Limb (tissue), 2 donors: ENCODE measurements at regions not wholly inside any gene's neighbourhood (a gene's known extent, or its start where the extent isn't known, plus 50 kb on each side); places are given as distances from the start of the nearest gene placed in this dataset.
A peak's percentile ranks its signal among the peaks of the same experiment; 100 is the strongest.
"Not testable (repeated sequence)": the region's sequence is repeated elsewhere in the genome, so short reads cannot be mapped to it uniquely, and the experiment has no call there.

Experiments
- DNase-seq, 2 donors: peaks; one replicate each; pipeline ENCODE4 v3.0.0-alpha.2; 2016; ENCODE audit errors: extremely low spot score in 2 of 2

DNA sequence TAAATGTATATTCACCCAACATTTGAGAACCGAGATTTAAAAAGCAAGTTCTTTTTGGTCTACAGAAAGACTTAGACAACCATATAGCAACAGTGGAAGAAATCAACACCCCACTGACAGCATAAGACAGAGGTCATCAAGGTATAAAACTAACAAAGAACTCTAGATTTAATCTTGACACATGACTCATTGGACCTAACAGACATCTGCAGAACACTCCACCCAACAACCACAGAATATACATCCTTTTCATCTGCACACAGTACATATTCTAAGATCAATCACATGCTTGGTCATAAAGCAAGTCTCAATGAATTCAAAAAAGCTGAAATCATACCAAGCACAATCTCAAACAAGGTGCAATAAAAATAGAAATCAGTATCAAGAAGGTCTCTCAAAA is 65.8 kb downstream of the SPIN4 start:
- DNase-seq: no peak

DNA sequence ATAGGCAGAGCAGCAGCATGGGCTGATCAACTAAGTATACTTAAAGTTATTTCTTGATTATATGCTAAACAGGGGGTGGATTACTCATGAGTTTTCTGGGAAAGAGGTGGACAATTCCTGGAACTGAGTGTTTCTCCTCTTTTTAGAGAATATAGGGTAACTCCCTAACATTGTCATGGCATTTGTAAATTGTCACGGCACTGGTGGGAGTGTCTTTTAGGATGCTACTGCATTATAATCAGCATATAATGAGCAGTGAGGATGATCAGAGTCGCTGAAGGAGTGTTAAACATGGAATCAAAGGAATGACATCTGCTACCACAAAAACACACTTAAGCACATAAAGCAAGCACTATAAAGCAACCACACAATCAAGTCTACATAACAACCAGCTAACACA is 66.5 kb downstream of the SPIN4 start:
- DNase-seq: no peak

DNA sequence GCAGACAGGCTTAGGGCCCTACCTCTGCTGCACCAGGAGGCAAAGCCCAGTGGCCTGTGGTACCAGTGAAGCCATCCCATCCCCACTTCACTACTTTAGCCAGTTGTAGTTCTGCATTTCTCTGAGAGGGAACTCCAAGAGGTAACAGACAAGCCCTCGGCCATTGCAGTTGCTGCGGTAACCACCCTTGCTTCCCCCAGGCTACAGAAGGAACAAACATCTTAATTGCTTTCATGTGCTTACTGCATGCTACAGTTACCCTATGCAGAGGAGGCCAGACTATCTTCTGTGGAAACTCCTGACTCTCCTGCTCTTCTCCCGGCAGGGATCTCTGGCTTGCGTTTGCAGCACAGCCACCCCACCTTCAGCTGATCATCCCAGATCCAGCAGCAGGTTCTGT is 67.8 kb downstream of the SPIN4 start:
- DNase-seq: no peak

DNA sequence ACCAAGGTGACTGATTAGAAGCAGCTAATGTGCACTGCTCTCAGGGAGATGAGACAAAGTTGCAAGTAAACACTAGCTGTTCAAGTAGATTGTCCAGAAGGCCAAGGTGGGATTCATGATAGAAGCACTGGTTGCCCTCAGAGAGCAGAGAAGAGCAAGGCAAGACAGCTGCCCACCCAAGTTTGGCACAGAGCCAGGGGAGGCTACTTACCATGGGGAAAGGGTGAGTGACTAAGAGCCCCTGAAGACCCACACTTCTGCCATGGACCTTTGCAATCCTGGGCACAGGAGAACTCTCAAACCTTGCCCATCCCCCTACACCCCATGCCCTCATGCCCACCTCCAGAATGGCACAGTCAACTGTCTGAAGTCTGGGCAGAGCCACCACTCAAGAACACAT is 68.3 kb downstream of the SPIN4 start:
- no peak for DNase-seq

DNA sequence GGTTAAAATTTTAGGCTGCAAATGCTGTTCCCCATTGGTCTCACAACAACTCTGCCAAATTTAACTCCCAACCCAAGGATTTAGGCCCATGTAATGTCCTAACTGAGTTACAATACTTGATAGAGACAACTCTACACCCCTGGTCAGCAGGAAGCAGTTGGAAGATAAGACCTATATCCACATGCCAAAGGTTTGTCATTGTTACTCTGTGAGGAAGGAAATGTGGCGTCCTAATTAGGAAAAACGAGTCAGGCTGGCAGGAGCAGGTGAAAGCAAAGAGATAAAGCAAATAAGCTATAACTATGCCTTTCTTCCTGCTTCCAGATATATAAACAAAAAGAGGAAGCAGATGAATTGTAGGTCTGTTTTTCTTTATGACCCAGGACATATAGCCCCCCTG is 69.1 kb downstream of the SPIN4 start:
- no peak for DNase-seq

DNA sequence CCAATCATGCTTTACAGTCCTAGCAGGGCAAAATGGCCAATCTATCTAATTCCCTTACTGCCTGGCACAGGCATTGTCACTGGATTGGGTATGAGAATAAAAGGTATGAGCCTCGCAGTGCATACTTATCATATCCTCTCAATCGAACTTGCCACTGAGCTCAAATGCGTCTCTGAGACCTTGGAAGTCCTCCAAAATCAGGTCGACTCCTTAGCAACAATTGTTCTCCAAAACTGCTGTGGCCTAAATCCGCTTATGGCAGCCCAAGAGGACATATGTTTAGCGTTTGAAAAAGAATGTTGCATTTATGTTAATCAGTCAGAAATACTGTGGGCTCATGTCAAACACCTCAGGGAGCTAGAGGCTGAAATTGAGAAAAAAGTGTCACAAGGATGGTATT is 69.7 kb downstream of the SPIN4 start:
- DNase-seq: no peak

DNA sequence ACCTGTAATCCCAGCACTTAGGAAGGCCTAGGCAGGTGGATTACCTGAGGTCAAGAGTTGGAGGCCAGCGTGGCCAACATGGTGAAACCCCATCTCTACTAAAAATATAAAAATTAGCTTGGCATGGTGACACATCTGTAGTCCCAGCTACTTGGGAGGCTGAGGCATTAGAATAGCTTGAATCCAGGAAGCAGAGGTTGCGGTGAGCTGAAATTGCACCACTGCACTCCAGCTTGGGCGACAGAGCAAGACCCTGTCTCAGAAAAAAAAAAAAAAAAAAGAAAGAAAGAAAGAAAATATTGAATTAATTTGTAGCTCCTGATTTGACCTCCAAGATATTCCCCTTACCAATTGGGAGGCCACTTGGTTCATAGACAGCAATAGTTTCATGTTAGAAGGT is 73.7 kb downstream of the SPIN4 start:
- not testable (repeated sequence) for DNase-seq

DNA sequence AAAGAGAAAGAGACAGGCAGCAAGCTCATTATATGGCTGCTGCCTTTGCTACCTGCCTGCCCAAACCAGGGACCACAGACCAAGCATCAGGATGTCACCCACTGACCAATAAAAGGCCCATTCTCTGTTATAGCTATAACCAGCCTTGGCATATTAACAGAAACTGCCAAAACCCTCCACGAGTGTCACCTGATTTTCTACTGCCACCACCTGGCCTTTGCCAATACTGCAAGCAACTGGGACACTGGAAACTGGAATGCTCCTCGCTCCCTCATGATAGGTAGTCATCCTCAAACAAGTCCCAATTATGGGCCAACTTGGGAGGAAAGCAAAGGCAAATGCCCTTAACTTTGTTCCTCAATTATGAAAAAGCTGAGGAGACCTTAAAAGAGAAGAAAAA is 76.0 kb downstream of the SPIN4 start:
- no peak for DNase-seq

DNA sequence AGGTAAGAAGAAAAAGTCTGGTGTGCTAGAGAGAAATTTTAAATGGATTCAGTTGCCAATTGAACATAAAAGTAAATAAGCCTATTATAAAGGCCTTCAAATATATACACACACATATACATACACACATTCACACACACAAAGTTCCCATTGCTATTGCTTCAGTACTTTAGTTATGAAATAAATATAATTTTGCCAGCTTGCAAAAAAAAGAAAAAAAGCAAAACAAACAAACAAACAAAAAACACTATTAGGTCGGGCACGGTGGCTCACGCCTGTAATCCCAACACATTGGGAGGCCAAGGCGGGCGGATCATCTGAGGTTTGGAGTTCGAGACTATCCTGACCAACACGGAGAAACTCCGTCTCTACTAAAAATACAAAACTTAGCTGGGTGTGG is 80.3 kb downstream of the SPIN4 start:
- DNase-seq: no peak

DNA sequence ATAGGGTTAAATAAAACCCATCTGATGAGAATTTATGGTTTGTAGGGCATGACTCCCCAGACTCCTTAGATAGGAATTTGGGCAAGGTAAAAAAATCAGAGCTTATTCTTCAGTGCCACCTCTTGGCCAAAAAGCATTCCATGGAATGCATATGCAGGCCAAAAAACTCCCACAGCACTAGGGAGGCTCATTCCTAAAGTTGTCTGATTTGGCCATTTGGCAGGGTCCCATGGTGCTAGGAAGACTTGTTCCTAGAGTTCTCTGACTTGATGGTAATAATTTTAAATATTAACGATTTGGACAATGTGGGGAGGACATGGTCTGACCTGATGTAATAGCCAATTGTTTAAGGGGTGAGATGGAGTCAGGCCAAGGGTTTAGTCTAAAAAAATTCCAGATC is 93.0 kb downstream of the SPIN4 start:
- no peak for DNase-seq

DNA sequence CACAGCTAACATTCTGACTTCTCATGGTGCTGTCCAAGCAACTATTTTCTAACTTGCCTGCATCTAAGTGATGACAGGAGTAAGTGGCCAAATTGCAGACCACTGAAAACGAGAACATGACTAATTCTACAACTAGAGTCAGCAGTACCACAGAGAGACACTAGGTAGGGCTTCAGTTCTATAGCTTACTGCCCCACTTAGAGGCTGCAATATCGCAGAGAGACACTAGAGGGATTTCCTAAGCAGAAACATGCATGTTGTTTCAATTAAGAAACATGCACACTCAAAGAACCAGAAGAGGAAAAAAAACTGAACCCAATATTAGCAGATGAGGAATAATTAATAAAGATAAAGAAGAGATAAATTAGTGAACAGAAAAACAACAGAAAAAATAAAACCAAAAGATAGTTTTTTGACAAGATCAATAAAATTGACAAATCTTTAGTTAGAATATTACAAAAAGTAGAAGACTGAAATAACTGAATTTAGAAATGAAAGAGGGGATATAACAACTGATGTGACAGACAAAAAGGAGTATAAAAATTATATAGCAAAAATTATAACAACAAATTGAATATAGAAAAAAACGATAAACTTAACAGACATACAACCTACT is 100.8 kb downstream of the SPIN4 start:
- peak; percentile 31 to 61 for DNase-seq

DNA sequence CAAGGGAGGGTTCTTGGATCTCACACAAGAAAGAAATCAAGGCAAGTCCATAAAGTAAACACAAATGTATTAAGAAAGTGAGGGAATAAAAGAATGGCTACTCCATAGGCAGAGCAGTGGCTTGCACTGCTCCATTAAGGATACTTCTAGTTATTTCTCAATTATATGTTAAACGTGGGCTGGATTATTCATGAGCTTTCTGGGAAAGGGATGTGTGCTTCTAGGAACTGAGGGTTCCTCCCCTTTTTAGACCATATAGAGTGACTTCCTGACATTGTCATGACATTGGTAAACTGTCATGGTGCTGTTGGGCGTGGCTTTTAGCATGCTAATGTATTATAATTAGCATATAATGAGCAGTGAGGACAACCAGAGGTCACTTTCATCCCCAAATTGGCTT is 108.4 kb downstream of the SPIN4 start:
- not testable (repeated sequence) for DNase-seq

DNA sequence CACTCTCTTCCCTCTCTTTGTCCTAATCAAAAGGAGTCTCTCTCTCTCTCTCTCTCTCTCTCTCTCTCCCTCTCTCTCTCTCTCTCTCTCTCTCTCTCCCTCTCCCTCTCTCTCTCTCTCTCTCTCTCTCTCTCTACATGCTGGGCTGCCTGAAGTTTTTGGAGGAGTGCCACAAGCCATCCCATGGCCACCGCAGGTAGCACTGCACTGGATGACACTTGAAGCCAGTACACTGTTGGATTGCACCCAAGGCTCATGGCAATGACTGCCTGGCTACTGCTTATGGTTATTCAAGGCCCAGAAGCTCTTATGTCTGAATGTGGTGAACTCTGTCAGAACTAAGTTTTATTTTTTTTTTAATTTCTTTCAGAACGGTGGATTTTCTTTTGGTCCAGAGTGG is 115.2 kb downstream of the SPIN4 start:
- not testable (repeated sequence) for DNase-seq

DNA sequence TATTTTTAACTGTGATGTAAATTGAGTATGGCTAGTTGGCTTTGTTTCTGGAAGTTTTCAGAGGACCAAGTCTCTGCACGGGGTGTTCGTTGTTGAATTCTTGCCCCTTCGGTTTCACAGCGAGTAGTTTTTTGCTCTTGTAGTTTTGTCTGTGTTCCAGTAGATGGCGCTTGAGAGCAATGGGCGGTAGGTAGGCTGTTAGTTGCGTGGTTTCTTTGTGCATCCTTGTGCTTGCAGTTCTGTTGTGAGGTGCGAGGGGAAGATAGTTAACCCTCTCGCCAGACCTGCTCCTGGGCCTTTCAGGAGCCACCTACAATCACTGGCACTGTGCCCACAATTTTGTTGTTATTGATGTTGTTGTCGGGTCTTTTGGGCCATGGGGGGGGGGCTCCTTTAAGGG is 118.1 kb downstream of the SPIN4 start:
- not testable (repeated sequence) for DNase-seq

DNA sequence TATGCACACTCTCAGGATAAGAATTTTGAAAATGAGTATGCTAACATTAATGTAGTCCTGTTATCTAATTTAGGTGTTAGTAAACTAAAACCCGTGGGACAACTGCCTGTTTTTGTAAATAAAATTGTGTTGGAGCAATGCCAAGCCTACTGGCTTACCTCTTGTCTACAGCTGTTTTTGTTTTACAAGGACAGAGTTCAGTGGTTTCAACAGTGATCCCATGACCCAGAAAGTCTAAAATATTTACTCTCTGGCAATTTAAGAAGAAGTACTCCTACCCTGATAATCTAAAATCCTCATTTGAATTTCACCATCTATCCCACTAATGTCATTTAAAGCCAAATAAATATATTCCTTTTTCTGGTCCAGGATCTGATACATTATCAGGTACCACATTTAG is 132.9 kb downstream of the SPIN4 start:
- not testable (repeated sequence) for DNase-seq

DNA sequence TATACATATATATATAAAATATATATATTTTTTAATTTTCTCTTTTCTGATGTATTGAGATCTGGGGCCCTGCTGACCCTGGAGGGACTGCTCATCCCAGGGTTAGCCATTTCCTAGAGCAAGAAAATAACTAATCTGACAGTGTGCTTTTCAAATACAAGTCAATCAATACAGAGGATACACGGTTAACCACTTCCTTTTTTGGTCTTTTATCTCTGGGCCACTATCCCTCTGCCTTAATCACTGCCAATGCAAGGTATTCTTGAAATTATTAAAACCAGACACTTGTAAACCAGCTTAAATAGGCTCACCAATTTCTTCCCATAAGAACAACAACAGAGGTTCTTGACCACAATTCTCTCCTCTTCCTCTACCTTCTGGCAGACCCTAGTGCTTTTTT is 133.6 kb downstream of the SPIN4 start:
- not testable (repeated sequence) for DNase-seq

DNA sequence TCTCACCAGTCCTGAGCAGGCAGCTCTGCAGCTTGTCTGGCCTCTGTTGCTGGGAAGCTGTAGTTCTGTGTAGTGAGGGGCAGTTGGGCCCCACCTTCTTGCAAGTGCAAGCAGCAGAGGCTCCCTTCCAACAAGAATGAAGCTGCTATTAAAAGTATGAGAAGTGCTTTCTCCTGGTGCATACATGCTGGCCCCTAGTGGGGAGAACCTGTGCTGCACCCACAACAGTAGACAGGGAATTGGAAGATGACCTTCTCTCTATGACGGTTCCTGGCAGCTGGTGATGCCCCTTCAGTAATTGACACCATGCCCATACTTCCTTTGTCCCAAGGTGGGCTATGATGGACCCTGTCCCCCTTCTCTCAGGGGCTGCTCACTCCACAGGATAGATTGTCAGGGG is 141.5 kb downstream of the SPIN4 start:
- DNase-seq: not testable (repeated sequence)

DNA sequence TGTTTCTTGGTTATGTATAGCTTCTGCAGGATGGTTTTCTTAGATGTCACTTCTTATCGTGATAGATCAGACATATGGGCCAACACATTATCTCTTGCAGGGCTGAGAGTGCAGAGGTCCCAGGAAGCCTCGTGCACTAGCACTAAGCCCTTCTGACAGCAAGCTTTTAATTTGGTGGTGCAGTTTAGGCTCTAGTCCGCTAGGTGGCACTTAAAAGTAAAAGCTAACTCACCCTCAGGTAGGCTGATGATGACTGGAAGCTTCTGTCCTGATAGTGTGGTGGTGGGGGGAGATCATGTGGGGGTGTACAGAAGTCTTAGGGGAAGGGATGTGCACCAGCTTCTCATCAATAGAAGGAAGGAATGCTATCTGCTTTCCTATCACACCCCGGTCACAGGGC is 142.0 kb downstream of the SPIN4 start:
- DNase-seq: not testable (repeated sequence)

DNA sequence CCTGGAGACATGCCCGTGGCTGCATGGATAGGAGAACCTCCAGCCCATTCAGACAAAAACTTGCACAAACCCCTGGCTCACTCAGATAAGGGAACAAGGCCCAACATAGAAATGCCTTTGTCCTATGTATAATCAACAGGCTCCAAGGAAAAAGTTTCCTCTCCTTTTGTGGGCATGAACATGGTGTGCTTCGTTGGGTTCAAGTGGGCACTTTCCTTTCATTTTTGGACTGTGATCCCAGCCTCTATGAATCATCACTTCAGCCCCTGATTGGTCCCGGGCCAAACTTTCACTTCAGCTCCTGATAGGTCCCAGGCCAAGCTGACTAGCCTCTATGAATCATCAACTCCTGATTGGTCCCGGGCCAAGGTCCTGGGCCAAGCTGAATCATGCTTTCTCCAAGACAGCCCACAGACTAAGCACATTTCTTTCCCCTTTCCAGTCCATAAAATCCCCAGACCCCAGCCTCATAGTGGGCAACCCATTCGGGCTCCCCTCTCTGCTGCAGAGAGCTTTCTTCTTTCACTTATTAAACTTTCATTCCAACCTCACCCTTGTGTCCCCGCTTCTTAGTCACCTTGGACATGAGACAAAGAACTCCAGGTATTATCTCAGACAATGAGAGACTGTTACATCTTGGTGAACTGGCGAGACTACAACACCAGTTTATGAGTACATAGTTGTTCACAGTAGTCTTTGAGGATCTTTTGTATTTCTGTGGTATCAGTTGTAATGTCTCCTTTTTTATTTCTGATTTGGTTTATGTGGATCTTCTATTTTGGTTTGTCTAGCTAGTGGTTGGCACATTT is 146.7 kb downstream of the SPIN4 start:
- DNase-seq: not testable (repeated sequence)

DNA sequence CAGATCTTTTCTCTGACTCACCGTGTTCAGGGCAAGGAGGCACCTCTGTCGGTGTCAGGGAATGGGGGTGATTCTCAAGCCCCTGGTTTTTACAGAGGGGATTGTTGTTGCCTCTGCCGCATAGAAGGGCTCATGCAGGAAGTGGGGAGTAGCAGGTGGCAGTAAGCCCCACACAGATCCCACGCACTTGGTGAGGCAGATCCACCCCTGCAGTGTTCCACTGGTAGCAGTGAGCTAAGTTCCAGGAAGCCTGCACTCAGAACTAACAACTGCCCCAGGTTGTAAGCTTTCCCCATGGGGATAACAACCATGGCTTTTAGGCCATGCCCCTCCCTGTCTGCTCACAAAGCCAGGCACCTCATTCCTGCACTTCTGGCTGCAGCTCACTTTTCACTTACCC is 149.1 kb downstream of the SPIN4 start:
- not testable (repeated sequence) for DNase-seq

DNA sequence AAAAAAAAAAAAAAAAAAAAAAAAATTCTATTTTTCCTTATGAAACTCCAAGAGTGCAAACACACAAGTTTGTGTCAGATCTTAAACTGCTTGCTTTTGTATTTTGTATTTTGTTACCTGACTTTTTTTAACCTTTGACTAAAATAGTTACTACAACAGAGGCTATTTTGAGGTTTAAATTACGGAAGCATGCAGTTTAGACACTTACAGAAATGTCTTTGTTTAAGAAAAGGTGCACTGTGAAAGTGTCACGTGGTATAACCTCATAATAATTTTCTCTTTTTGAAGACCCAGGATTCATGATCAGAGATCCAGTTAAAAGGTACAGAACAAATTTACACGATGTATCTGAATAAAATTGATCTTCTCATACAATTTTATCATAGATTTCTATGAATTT is 152.4 kb downstream of the SPIN4 start:
- DNase-seq: not testable (repeated sequence)

DNA sequence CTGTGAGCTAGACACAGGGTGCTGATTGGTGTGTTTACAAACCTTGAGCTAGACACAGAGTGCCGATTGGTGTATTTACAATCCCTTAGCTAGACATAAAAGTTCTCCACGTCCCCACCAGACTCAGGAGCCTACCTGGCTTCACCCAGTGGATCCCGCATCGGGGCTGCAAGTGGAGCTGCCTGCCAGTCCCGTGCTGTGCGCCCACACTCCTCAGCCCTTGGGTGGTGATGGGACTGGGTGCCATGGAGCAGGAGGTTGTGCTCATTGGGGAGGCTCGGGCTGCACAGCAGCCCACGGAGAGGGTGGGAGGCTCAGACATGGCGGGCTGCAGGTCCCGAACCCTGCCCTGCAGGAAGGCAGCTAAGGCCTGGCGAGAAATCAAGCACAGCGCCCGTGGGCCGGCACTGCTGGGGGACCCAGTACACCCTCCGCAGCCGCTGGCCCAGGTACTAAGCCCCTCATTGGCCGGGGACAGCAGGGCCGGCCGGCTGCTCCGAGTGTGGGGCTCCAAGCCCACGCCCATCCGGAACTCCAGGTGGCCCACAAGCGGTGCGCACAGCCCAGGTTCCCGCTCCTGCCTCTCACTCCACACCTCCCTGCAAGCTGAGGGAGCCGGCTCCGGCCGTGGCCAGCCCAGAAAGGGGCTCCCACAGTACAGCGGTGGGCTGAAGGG is 158.6 kb downstream of the SPIN4 start:
- DNase-seq: not testable (repeated sequence)

DNA sequence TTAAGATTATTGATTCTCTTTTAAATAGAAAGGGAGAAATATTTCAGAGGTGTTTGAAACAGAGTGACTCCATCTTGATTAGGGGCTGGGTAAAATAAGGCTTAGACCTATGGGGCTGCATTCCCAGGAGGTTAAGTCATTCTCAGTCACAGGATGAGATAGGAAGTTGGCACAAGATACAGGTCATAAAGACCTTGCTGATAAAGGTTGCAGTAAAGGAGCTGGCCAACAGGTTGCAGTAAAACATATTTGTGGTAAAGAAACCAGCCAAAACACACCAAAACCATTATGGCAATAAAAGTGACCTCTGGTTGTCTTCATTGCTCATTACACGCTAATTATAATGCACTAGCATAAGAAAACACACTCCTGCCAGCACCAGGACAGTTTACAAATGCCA is 165.0 kb downstream of the SPIN4 start:
- no peak for DNase-seq
